VCaP (cell line): ENCODE measurements at regions not wholly inside any gene's neighbourhood (a gene's known extent, or its start where the extent isn't known, plus 50 kb on each side); places are given as distances from the start of the nearest gene placed in this dataset.

Experiments used
- H3K27ac ChIP-seq: fragments of 450-650 bp; 2 replicates; pipeline ENCODE4 v1.5.1; 2017
- CTCF ChIP-seq: fragments of 450-650 bp; conservative IDR thresholded peaks from 2 replicates; pipeline ENCODE4 v1.5.1; 2017; ENCODE audit warnings: mild to moderate bottlenecking, moderate library complexity

- peak overlapping the region; percentile 65 for H3K27ac ChIP-seq
- TF ChIP-seq CTCF, result no peak
These were observed 615.1 kb upstream of the NRSN1 start for GRCh38 chr6:23510778-23511510.

- no peak for TF ChIP-seq CTCF
- peak overlapping the region; percentile 65 for H3K27ac ChIP-seq
These were observed 614.2 kb upstream of the NRSN1 start for GRCh38 chr6:23511817-23512216.

GRCh38 chr6:23518294-23518693 lies 607.7 kb upstream of the NRSN1 start:
- peak overlapping the region; percentile 47; the same call in 1 of the 2 replicates for H3K27ac ChIP-seq
- TF ChIP-seq CTCF, result no peak

GRCh38 chr6:23522792-23523547 lies 603.0 kb upstream of the NRSN1 start:
- no peak for TF ChIP-seq CTCF
- H3K27ac ChIP-seq, result no peak overlapping the region

GRCh38 chr6:23523771-23524170 lies 602.2 kb upstream of the NRSN1 start:
- H3K27ac ChIP-seq, result no peak overlapping the region
- no peak for TF ChIP-seq CTCF

GRCh38 chr6:23524548-23524947 lies 601.5 kb upstream of the NRSN1 start:
- no peak for TF ChIP-seq CTCF
- H3K27ac ChIP-seq, result no peak overlapping the region

- H3K27ac ChIP-seq, result no peak overlapping the region
- TF ChIP-seq CTCF, result no peak
These were observed 599.5 kb upstream of the NRSN1 start for GRCh38 chr6:23526526-23526925.
